GM12873 (cell line): ENCODE measurements at regions not wholly inside any gene's neighbourhood (a gene's known extent, or its start where the extent isn't known, plus 50 kb on each side); places are given as distances from the start of the nearest gene placed in this dataset.

ENCODE experiments used
- CTCF ChIP-seq: IDR thresholded peaks from 2 replicates; pipeline ENCODE4 v1.5.1; 2012; ENCODE audit warnings: low read depth, mild to moderate bottlenecking, moderate library complexity, low read length, control low read depth; ENCODE audit not compliant: insufficient read depth; ENCODE audit errors: missing control alignments

DNA sequence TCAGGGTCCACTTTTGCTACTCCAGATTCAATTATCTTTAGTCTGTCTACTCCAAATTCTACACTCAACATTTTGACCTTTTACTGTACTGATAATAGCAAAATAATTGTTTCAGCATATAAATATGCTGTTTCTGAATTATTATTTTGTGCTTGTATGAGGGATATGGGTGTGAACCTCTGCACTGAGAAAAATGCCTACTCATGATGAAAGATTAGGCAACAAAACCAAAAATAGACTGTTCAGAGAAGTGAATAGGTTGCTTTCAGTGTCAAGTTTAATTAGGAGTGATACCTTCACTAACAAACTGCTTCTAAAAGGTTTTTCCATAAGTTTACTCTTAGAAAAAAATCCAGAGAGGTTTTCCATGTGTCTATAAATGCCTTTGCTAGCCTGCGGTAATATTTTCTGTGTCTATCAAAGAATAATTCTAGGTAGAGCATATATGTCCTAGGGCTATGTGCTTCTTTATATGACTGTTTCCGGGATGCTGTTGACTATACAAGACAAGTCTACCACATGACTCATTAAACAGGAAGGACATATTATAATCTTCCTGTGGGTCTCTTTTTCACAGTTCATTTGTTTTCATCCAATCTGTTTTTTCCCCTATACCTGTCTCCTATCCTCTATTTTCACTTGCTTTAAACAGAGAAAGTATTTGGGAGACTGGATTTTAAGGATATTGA is 218.5 kb upstream of the TTC14 start:
- TF ChIP-seq CTCF: no peak

GRCh38 chr3:180390313-180390712 is 211.7 kb upstream of the TTC14 start:
- TF ChIP-seq CTCF: no peak

DNA sequence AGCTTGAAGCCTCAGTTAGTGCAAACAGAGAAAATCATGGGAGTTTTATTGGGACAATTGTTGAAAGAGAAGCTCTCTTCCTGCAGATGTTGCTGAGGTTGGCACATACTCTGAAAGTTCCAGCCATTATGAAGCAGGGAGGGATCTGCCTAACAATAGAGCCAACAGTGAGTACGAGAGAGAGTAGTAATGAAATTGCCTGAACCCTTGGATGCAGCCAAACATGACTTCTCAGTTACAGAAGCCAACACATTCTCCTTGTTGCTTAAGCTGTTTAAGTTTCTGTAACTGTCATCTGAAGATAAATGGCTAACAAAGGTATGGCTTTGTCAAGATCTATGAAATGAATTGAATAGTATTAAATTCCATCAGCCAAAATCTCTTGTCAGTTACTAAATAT is 211.0 kb upstream of the TTC14 start:
- TF ChIP-seq CTCF: no peak

GRCh38 chr3:180401226-180401625 is 200.7 kb upstream of the TTC14 start:
- TF ChIP-seq CTCF: no peak

GRCh38 chr3:180402471-180403073 is 199.4 kb upstream of the TTC14 start:
- TF ChIP-seq CTCF: no peak

DNA sequence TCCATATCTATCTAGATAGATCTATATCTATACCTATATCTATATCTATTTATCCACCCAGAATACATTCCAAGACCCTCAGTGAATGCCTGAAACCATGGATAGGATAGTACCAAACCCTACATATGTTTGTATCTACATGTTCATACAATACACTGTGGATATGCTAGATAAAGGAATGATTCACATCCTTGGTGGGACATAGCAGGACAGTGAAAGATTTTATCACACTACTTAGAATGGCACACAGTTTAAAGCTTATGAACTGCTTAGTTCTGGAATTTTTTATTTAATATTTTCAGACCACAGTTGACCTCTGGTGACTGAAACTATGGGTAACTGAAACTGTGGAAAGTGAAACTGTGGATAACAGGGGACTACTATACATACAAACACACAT is 198.8 kb upstream of the TTC14 start:
- no peak for TF ChIP-seq CTCF

DNA sequence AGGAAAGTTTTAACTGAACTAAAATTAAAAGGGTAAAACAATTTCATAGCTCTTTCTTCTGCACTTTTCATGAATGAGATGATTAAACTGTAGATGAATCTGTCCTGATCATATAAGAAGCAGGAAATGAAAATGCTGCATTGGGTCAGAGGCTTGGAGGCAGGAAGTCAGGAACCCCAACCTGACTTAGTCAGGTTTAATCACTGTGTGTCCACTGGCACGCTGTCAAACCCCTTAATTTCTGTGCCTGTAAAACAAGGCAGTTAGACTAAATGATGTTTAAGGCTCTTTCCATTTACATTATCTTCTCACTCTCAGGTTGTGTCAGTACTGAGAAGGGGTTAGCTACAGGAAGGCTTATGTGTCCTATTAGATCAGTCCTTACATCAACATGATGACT is 193.3 kb upstream of the TTC14 start:
- TF ChIP-seq CTCF: no peak
